Lung (tissue), 11 donors: ENCODE measurements at regions not wholly inside any gene's neighbourhood (a gene's known extent, or its start where the extent isn't known, plus 50 kb on each side); places are given as distances from the start of the nearest gene placed in this dataset.
"Not testable (repeated sequence)": the region's sequence is repeated elsewhere in the genome, so short reads cannot be mapped to it uniquely, and the experiment has no call there.

Experiments used
- ATAC-seq: fragments of 200-7000 bp; cut with Tn5 transposase; one replicate; pipeline ENCODE4 v1.9.1; 2020; ENCODE audit warnings: moderate number of reproducible peaks; ENCODE audit not compliant: insufficient read depth, low FRiP score
- DNase-seq, 3 donors: peaks; one replicate each; pipeline ENCODE4 v3.0.0-alpha.2; 2013 to 2017
- H3K27ac ChIP-seq, 2 donors: one replicate each; pipeline ENCODE4 v1.5.1; 2013; ENCODE audit warnings: mild to moderate bottlenecking in 2 of 2, moderate library complexity in 2 of 2, control low read depth in 1 of 2, inconsistent platforms in 1 of 2, low read depth in 1 of 2, low read length in 1 of 2
- H3K27me3 ChIP-seq, 3 donors: one replicate each; pipeline ENCODE4 v1.5.1; 2013; ENCODE audit warnings: low read length in 2 of 3; ENCODE audit not compliant: control insufficient read depth in 3 of 3, insufficient read depth in 3 of 3
- H3K36me3 ChIP-seq, 4 donors: one replicate each; pipeline ENCODE4 v1.5.1; 2013; ENCODE audit warnings: low read length in 4 of 4, mild to moderate bottlenecking in 1 of 4, moderate library complexity in 1 of 4; ENCODE audit not compliant: control insufficient read depth in 4 of 4, insufficient read depth in 4 of 4
- H3K4me1 ChIP-seq, 5 donors: one replicate each; pipeline ENCODE4 v1.5.1; 2013; ENCODE audit warnings: low read length in 5 of 5, mild to moderate bottlenecking in 2 of 5, moderate library complexity in 1 of 5; ENCODE audit not compliant: control insufficient read depth in 5 of 5, insufficient read depth in 5 of 5
- H3K4me3 ChIP-seq: one replicate; pipeline ENCODE4 v1.5.1; 2013; ENCODE audit warnings: mild to moderate bottlenecking, control low read depth, moderate library complexity
- H3K9ac ChIP-seq, 2 donors: one replicate each; pipeline ENCODE4 v1.5.1; 2013; ENCODE audit warnings: low read length in 2 of 2, control low read depth in 1 of 2; ENCODE audit not compliant: insufficient read depth in 1 of 2
- H3K9me3 ChIP-seq, 4 donors: one replicate each; pipeline ENCODE4 v1.5.1; 2013; ENCODE audit warnings: low read length in 3 of 4, mild to moderate bottlenecking in 1 of 4, moderate library complexity in 1 of 4; ENCODE audit not compliant: control insufficient read depth in 4 of 4, insufficient read depth in 3 of 4
- whole genome bisulfite sequencing, 2 donors: extraction: QIAGEN DNeasy Blood & Tissue Kit; methylation state at CpG; one replicate each; pipeline ENCODE4 v1.1.7; 2013; 5-methylcytosine and 5-hydroxymethylcytosine counted together
- TF ChIP-seq, protein P1 (sequence below): IDR thresholded peaks from 2 replicates; pipeline ENCODE4 v1.5.1; 2012; ENCODE audit warnings: mild to moderate bottlenecking; ENCODE audit errors: control extremely low read depth, extremely low read depth
- donor health status: control.
- donor health status: control.
- donor health status: Bipolar disorder and iron deficiency.
- donor health status: healthy.
- donor health status: DM: yes; HTN: yes; CAD: no.

DNA sequence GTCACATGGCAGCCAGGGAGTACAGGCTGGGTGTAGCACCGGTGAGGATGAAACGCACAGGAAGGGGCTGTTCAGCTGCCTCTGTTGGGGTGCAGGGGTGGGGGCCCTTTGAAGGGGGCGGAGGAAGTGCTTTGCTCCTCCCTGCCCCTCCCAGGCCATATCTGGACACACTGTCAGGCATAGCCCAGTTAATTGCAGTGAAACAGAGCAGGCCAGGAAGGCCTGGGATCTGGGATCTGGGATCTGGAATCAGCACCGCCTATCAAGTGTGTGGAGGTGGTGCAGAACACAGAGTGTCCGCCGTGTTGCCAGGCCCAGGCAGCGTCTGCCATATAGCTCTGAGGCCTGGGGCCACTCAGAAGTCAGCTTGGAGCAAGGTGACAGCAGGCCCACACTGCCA, 85.5 kb upstream of the EPCAM start:
- no peaks in the 10 kb centered on the region for H3K36me3 ChIP-seq
- peaks cover 0 to 3% (median 0%) of the 10 kb centered on the region in 5 donors for H3K4me1 ChIP-seq
- no peak for ATAC-seq
- WGBS, 2 donors = 83 to 95% methylated on average over 7 of the region's 7 CpGs
- no peak overlapping the region for H3K4me3 ChIP-seq
- H3K27ac ChIP-seq = no peak overlapping the region
- no peaks in the 10 kb centered on the region for H3K27me3 ChIP-seq
- TF ChIP-seq, protein P1, sequence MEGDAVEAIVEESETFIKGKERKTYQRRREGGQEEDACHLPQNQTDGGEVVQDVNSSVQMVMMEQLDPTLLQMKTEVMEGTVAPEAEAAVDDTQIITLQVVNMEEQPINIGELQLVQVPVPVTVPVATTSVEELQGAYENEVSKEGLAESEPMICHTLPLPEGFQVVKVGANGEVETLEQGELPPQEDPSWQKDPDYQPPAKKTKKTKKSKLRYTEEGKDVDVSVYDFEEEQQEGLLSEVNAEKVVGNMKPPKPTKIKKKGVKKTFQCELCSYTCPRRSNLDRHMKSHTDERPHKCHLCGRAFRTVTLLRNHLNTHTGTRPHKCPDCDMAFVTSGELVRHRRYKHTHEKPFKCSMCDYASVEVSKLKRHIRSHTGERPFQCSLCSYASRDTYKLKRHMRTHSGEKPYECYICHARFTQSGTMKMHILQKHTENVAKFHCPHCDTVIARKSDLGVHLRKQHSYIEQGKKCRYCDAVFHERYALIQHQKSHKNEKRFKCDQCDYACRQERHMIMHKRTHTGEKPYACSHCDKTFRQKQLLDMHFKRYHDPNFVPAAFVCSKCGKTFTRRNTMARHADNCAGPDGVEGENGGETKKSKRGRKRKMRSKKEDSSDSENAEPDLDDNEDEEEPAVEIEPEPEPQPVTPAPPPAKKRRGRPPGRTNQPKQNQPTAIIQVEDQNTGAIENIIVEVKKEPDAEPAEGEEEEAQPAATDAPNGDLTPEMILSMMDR = no peak
- no peak for DNase-seq
- H3K9ac ChIP-seq = no peak overlapping the region
- H3K9me3 ChIP-seq = no peaks in the 10 kb centered on the region

DNA sequence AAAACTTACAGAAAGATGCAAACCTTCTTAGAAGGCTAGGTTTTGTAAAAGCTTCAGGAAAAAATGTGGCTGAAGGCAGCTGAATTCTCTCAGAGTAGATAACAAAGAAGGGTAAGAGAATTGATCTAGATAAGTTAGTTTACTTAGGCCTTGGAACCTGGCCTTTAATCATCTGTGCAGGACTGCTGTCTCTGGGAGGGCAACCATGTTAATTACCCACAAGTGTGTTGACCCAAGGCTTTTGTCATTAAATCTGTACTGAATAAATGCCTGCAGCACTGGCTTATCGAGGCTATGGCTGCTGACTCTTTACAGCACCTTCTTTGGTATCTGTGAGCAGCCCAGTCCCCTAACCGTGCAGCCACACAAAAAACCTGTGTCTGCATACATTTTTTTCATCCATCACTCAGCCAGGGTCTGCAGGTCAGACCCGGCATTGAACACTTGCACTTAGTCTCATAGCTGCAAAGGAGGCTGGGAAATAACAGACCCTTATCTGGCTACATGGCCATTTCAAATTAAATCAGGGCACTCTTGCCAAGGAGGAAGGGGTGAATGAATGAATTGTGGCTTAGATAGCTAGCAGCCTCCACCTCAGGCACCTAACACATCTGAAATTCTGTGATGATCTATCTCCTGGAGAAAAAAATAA, 86.4 kb upstream of the EPCAM start:
- Histone ChIP-seq H3K4me3 (no peak overlapping the region), H3K27ac (no peak overlapping the region), H3K9me3 (no peaks in the 10 kb centered on the region), H3K27me3 (no peaks in the 10 kb centered on the region), H3K9ac (no peak overlapping the region), H3K4me1 (peaks cover 0 to 1% (median 0%) of the 10 kb centered on the region in 5 donors), H3K36me3 (no peaks in the 10 kb centered on the region)
- ATAC-seq = no peak
- WGBS, 2 donors = 92 to 98% methylated on average over 3 of the region's 3 CpGs
- TF ChIP-seq, protein P1 = no peak
- DNase-seq = no peak

DNA sequence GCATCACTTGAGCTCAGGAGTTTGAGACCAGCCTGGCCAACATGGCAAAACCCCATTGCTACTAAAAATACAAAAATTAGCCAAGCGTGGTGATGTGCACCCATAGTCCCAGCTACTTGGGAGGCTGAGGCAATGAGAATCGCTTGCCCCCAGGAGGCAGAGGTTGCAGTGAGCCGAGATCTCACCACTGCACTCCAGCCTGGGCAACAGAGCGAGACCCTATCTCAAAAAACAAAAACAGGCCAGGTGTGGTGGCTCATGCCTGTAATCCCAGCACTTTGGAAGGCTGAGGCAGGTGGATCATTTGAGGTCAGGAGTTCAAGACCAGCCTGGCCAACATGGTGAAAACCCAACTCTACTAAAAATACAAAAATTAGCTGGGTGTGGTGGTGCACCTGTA, 89.6 kb upstream of the EPCAM start:
- H3K9ac ChIP-seq, H3K27me3 ChIP-seq, DNase-seq, H3K9me3 ChIP-seq, H3K4me1 ChIP-seq, H3K27ac ChIP-seq, H3K4me3 ChIP-seq, H3K36me3 ChIP-seq, ATAC-seq: not testable (repeated sequence)
- 87 to 92% methylated on average over 4 of the region's 4 CpGs for WGBS, 2 donors

DNA sequence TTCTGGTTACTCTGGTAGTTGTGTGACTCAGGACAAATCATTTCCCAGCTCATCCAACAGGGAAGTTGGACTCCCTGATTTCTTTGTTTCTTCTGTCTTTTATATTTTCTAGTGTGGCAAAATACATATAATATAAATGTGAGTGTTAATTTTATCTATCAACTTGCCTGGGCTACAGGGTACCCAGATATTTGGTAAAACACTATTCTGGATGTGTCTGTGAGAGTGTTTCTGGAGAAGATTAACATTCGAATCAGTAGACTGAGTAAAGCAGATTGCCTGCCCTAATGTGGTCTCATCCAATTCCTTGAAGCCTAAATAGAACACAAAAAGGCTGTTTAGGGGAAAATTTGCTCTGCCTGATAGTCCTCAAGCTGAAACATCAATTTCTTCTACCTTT, 91.1 kb upstream of the EPCAM start:
- 91 to 97% methylated on average over 1 of the region's 1 CpG for WGBS, 2 donors
- Histone ChIP-seq H3K9ac (no peak overlapping the region), H3K36me3 (no peaks in the 10 kb centered on the region), H3K27ac (no peak overlapping the region), H3K27me3 (no peaks in the 10 kb centered on the region), H3K4me3 (no peak overlapping the region), H3K4me1 (peaks cover 0 to 4% (median 0%) of the 10 kb centered on the region in 5 donors), H3K9me3 (no peaks in the 10 kb centered on the region)
- no peak for DNase-seq
- TF ChIP-seq, protein P1 = no peak
- ATAC-seq = no peak
